Hindlimb muscle (tissue), 1 donor: ENCODE measurements at regions not wholly inside any gene's neighbourhood (a gene's known extent, or its start where the extent isn't known, plus 50 kb on each side); places are given as distances from the start of the nearest gene placed in this dataset.

Source experiments
- DNase-seq: peaks from one replicate; pipeline ENCODE4 v3.0.0-alpha.2; 2013

GRCh38 chr10:133004478-133004877, 62.1 kb upstream of the CFAP46 start:
- DNase-seq = no peak

GRCh38 chr10:133003188-133003587, 60.8 kb upstream of the CFAP46 start:
- DNase-seq = no peak

GRCh38 chr10:133002685-133003084, 60.3 kb upstream of the CFAP46 start:
- no peak for DNase-seq

GRCh38 chr10:133001114-133001513, 58.7 kb upstream of the CFAP46 start:
- no peak for DNase-seq

- DNase-seq = no peak
Measured at GRCh38 chr10:133000648-133001047, 58.3 kb upstream of the CFAP46 start.

GRCh38 chr10:132997517-132998265, 55.3 kb upstream of the CFAP46 start:
- DNase-seq = no peak

- no peak for DNase-seq
Measured at GRCh38 chr10:132996603-132997343, 54.4 kb upstream of the CFAP46 start.

GRCh38 chr10:132995909-132996602, 53.7 kb upstream of the CFAP46 start:
- no peak for DNase-seq

- no peak for DNase-seq
Measured at GRCh38 chr10:132994811-132995210, 52.4 kb upstream of the CFAP46 start.

- no peak for DNase-seq
Measured at GRCh38 chr10:132994185-132994796, 51.9 kb upstream of the CFAP46 start.

- no peak for DNase-seq
Measured at GRCh38 chr10:132993271-132994184, 51.2 kb upstream of the CFAP46 start.

- DNase-seq = no peak
Measured at GRCh38 chr10:132992433-132993215, 50.3 kb upstream of the CFAP46 start.
